Endothelial cell (in vitro differentiated cells): ENCODE measurements at regions not wholly inside any gene's neighbourhood (a gene's known extent, or its start where the extent isn't known, plus 50 kb on each side); places are given as distances from the start of the nearest gene placed in this dataset.
"Not testable (repeated sequence)": the region's sequence is repeated elsewhere in the genome, so short reads cannot be mapped to it uniquely, and the experiment has no call there.

Experiments used
- DNase-seq: peaks from one replicate; pipeline ENCODE4 v3.0.0; 2021; ENCODE audit warnings: low spot score
- H3K27ac Mint-ChIP-seq: one replicate; pipeline ENCODE4 v1.8.0; 2021; ENCODE audit warnings: mixed read lengths, inconsistent platforms; ENCODE audit not compliant: unreplicated experiment
- H3K27me3 Mint-ChIP-seq: one replicate; pipeline ENCODE4 v1.8.0; 2021; ENCODE audit warnings: mild to moderate bottlenecking, moderate library complexity, mixed read lengths, inconsistent platforms; ENCODE audit not compliant: unreplicated experiment
- H3K36me3 Mint-ChIP-seq: one replicate; pipeline ENCODE4 v1.8.0; 2021; ENCODE audit warnings: mild to moderate bottlenecking, low read depth, mixed read lengths, inconsistent platforms; ENCODE audit not compliant: unreplicated experiment
- H3K4me1 Mint-ChIP-seq: one replicate; pipeline ENCODE4 v1.8.0; 2021; ENCODE audit warnings: mild to moderate bottlenecking, mixed read lengths, inconsistent platforms; ENCODE audit not compliant: unreplicated experiment
- H3K4me3 Mint-ChIP-seq: one replicate; pipeline ENCODE4 v1.8.0; 2021; ENCODE audit warnings: mild to moderate bottlenecking, mixed read lengths, inconsistent platforms; ENCODE audit not compliant: unreplicated experiment
- H3K9me3 Mint-ChIP-seq: one replicate; pipeline ENCODE4 v1.8.0; 2021; ENCODE audit warnings: mixed read lengths, inconsistent platforms; ENCODE audit not compliant: unreplicated experiment
- CTCF ChIP-seq: fragments of 200-600 bp; sonication (generic); IDR thresholded peaks from one replicate; pipeline ENCODE4 v1.5.0; 2021; ENCODE audit warnings: antibody characterized with exemption; ENCODE audit not compliant: unreplicated experiment

DNA sequence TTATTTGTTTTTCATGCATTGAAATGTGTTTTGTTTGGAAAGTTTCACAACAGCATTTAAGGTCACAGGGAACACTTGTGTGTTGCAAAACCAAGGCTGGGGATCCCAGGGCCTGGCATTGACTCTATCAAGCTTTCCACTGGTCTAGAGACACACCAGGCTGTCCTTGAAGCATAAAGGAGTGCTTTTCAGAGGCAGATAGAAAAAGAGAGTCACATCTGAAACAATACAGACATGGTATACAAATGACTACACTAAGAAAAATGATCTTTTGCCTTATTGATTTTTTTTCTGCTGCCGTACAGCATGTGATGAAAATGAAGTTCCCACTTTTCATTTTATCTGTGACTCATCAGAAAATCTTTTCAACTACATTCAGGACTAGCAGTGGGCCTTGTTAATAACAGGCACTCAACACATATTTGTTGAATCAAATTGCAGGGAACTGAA lies 61.9 kb upstream of the ZCCHC2 start:
- Mint-ChIP-seq H3K27me3 (no peaks in the 10 kb centered on the region), H3K4me3 (no peak overlapping the region), H3K36me3 (no peaks in the 10 kb centered on the region), H3K27ac (no peak overlapping the region), H3K9me3 (no peaks in the 10 kb centered on the region), H3K4me1 (no peaks in the 10 kb centered on the region)
- no peak for TF ChIP-seq CTCF
- DNase-seq, result no peak

DNA sequence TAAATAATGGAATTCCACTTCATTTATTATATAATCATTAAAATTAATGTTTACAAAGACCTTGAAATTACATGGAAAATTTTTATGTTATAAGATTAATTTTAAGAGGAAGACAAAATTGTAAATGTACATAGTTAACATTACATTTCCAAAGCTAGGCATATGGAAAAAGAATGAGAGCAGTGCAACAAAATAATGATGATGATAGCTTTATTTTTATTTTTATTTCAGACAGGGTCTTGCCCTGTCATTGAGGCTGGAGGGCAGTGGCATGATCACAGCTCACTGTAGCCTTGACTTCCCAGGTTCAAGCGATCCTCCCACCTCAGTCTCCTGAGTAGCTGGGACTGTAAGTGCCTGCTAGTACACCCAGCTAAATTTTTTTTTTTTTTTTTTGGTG lies 61.2 kb upstream of the ZCCHC2 start:
- Mint-ChIP-seq H3K27ac (no peak overlapping the region), H3K27me3 (no peaks in the 10 kb centered on the region), H3K4me3 (no peak overlapping the region), H3K4me1 (no peaks in the 10 kb centered on the region), H3K36me3 (no peaks in the 10 kb centered on the region), H3K9me3 (no peaks in the 10 kb centered on the region)
- TF ChIP-seq CTCF, result no peak
- no peak for DNase-seq

GRCh38 chr18:62464266-62464665 lies 58.6 kb upstream of the ZCCHC2 start:
- Mint-ChIP-seq H3K9me3 (no peaks in the 10 kb centered on the region), H3K4me3 (no peak overlapping the region), H3K27me3 (no peaks in the 10 kb centered on the region), H3K36me3 (no peaks in the 10 kb centered on the region), H3K27ac (no peak overlapping the region), H3K4me1 (no peaks in the 10 kb centered on the region)
- no peak for DNase-seq
- no peak for TF ChIP-seq CTCF

GRCh38 chr18:62469131-62469530 lies 53.7 kb upstream of the ZCCHC2 start:
- not testable (repeated sequence) for H3K9me3 Mint-ChIP-seq, H3K27me3 Mint-ChIP-seq, H3K4me1 Mint-ChIP-seq, H3K36me3 Mint-ChIP-seq, H3K27ac Mint-ChIP-seq, DNase-seq, H3K4me3 Mint-ChIP-seq
